NCI-H1694 treated with DMSO at 0.1 percent for 48 hours (cell line): ENCODE measurements at regions not wholly inside any gene's neighbourhood (a gene's known extent, or its start where the extent isn't known, plus 50 kb on each side); places are given as distances from the start of the nearest gene placed in this dataset.
A peak's percentile ranks its signal among the peaks of the same experiment; 100 is the strongest.
"Not testable (repeated sequence)": the region's sequence is repeated elsewhere in the genome, so short reads cannot be mapped to it uniquely, and the experiment has no call there.

Source experiments
- DNase-seq: peaks from one replicate; lab custom pipeline; 2025; lab: John Stamatoyannopoulos, UW

DNA sequence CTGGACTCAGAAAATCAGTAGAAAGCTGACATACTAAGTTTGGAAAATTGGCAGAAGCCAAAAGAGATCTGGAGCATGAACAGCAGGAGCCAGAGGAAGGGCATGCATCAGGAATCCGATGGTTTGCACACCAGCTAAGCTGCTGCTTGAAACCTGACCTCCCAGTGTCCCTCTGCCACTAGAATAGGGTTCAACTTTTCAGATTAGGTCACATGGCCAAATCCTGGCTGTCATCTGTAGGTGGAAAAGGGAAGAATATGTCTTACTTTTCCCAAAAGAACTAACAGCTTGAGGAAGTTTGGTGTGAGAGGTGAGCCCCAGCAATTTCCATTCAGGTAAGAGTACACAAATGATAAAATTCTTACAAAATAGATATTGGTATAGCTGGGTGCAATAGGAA is 732.6 kb downstream of the RERGL start:
- DNase-seq, result no peak

DNA sequence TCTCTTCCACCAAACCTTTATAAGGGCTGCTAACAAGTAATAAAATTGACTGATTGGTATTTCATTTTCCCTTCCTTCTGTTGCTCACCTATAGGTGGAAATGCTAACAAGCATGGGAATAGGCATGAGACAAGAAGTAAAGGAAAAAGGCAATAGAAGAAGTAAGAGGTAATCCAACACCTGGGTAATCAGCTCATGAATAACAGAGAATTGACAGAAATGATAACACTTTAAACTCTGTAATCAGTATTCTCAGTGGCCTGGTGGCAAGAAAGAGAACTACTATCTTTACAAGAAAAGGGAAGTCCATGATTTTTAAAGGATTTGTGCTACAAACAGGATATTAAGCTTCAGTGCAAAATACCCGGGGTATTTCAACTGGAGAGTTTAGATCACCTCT is 737.8 kb downstream of the RERGL start:
- no peak for DNase-seq

DNA sequence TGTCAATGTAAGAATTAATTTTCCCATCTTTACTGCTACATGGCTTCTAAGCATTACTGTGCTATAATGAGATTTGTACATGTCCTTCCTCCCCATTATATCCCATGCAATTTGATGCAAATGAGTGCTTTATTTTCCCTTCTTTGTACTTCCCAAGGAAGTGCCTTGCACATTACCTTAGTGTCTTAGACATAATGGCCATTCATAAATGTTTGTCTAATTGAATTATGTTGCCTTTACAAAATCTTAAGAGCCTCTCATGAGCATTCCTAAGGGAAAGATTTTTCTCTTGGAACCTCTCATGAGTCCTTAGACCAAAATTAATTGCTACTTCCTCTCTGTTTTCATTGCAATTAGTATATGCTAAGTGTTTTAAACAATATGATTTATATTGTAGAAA is 741.7 kb downstream of the RERGL start:
- no peak for DNase-seq

DNA sequence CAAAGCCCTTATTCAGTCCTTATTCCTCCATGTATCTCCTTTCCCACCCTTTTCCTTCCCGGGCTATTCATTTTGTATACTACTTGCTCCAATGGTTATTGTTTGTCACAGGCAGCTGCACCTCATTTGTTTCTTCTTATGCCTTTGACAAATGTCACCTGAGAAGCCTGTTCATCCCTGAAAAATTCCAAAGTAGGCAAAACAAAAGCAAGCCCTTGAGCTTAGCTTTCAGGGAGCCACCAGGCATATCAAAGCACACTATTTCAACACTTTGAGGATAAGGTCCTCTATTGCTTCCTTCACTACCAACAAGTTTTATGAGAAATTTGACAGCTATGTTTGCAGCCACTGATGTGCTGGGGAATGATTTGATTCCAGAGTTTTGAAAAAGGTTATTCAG is 738.7 kb upstream of the LMO3 start:
- DNase-seq, result no peak

DNA sequence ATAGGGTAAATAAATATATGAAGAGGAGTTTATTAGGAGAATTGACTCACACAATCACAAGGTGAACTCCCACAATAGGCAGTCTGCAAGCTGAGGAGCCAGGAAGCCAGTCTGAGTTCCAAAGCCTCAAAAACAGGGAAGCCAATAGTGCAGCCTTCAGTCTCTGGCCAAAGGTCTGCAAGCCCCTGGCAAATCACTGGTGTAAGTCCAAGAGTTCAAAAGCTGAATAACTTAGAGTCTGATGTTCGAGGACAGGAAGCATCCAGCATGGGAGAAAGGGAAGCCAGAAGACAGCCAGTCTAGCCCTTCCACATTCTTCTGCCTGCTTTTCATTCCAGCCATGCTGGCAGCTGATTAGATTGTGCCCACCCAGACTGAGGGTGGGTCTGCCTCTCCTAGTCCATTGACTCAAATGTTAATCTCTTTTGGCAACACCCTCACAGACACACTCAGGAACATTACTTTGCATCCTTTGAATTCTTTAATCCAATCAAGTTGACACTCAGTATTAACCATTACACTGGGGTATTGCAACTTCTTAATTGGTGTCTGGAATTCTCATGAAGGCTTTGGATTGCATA is 736.5 kb upstream of the LMO3 start:
- DNase-seq, result no peak

DNA sequence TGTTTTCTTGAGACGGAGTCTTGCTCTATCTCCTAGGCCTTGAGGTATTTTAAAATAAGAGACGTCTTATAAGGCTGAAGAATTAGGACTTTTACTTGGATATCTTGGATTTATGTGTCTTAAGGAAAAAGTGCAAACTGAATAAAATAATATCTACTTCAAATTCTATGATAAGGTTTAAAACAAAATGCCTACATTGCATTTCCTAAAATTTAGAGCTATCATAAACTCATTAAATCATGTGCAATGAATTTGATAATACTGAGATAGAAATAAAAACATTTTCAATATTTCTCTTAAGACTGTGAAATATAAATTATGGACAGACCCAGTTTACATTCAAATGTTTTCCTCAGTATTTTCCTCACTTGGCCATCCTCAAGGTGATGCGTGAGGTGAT is 729.5 kb upstream of the LMO3 start:
- DNase-seq, result no peak

DNA sequence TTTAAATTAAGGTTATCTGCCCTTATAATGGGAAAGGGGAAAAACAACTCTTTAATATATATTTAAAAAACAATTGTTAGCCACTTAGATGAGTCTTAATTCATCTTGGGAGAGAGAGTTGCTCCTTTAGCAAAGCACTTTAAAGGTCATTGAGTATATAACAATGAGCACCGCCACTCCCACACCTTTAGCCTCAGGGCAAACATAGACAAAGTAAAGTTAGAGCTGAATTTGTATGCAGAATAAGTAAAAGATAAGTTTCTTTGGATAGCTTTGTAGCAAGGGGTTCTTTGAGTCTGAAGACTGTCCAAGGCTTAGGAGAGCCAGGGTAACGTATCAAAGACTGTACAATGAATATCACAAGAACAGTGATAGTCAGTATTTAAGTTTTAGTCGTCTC is 728.8 kb upstream of the LMO3 start:
- no peak for DNase-seq

DNA sequence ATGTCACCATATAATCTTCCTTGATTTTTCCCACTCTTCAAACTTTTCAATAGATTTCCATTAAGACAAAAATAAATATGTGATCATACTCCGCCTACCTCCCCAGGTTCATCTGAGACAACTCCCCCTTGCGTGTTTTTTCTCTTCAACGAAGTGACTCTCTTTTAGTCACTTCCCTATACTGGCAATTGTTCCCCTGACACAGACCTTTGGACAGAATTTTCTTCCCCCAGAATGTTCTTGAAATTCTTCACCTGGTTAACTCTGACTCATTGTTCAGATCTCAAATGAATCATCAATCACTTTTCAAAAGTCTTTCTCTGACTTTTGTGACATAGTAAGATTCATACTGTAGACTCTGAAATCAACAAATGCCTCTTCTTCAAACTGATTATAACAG is 727.3 kb upstream of the LMO3 start:
- DNase-seq, result no peak

DNA sequence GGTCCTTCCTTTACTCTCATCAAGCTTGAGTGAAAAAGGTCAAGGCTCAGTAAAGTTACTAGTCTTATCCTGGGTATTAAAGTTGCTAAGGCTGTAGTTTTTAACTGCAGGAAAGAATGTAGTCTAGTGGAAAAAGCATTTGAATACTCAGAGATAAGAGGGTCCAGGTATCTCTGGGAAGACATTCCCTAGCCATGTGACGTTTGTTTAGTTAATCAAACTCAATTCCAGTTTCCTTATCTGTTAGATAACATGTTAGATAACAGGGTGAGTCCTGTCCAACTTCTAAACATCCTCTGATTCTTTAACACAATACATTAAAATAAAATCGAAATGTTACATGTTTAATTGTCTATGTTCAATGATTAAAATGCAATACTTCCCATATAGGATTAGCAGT is 720.7 kb upstream of the LMO3 start:
- DNase-seq, result no peak

DNA sequence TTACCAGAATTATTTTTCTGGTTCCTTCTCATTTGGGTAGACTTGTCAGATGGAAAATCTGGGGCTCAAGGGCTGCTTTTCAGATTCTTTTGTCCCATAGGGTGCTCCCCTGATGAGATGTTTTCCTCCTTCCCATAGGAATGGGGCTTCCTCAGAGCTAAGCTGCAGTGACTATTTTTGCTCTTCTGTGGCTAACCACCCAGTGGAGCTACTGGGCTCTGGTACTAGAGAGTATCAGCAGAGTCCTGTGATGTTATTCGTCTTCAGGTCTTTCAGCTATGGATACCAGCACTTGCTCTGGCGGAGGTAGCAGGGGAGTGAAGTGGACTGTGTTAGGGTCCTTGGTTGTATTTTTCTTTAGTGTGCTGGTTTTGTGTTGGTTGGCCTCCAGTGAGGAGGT is 716.1 kb upstream of the LMO3 start:
- no peak for DNase-seq

DNA sequence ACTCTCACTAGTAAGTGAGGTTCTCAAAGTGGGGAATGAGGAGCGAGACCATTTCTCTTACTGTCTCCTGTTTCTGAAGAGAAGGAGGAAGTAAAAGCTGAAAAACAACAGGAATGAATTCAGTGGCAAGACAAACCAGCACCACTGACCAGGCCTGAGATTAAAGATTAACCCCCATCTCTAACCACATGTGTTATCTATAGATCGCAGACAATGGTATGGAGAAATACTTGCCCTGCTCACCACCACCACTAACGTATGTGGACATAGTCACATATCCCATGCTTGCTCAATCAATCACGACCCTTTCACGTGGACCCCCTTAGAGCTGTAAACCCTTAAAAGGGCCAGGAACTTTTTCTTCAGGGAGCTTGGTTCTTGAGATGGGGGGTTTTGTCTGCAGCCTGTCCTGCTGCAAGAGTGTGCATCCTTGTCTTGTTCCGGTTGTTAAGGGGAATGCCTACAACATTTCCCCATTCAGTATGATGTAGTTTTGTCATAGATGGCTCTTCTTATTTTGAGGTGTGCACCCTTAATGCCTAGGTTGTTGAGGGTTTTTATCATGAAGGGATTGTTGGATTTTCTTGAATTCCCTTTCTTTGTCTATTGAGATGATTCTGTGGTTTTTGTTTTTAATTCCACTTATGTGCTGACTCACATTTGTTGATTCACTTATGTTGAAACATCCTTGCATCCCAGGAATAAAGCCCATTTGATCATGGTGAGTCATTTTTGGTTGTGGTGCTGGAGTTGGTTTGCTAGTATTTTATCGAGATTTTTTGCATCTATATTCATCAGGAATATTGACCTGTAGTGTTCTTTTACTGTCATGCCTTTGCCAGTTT is 698.8 kb upstream of the LMO3 start:
- no peak for DNase-seq

DNA sequence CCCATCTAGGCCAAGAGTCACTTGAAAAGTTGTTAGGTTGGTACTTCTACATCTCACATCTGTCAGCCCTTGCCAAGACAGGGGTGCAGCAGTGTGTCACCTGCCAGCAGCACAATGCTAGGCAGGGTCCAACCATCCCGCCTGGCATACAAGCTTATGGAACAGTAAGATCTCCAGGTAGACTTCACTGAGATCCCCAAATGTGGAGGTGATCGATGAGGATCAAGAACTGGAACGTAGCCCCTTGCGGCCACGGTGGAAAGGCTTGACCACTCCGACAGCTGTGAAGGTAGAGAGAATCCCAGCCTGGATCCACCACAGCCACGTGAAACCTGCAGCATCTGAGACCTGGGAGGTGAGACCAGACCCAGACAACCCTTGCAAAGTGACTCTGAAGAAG is 696.0 kb upstream of the LMO3 start:
- DNase-seq, result no peak

DNA sequence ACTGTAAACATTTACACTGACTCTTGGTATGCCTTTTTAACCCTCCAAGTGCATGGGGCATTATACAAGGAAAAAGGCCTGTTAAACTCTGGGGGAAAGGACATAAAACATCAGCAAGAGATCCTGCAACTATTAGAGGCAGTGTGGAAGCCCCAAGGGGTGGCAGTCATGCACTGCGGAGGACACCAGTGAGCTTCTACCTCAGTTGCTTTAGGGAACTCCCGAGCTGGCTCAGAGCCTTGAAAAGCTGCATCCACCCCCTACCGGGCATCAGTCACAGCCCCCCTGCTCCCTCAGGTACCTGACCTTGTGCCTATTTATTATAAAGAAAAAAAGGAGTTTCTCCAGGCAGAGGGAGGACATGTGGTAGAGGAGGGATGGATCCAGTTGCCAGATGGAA is 695.6 kb upstream of the LMO3 start:
- no peak for DNase-seq

DNA sequence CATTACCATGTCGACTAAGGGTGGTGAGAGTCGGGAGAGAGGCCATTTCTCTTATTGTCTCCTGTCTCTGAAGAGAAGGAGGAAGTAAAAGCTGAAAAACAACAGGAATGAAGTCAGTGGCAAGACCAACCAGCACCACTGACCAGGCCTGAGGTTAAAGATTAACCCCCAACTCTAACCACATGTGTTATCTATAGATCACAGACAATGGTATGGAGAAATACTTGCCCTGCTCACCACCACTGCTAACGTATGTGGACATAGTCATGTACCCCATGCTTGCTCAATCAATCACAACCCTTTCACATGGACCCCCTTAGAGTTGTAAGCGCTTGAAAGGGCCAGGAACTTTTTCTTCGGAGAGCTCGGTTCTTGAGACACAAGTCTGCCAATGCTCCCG is 690.9 kb upstream of the LMO3 start:
- DNase-seq, result no peak

DNA sequence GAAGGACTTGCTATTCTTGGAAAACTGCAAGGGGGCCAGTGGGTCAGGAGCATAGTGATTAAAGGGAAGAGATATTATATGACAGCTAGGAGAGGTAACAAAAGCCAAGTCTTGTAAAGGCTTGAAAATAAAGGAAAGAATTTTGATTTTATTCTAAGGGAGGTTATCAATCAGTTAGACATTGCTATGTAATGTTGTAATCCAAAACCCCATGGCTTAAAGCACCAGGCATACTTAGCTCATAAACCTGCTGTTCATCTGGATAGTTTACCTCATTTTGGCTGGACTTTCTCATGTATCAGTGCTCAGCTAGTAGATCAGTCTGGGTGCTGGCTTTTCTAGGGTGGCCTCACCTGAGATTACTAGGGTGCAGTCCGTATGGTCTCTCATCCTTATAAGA is 680.9 kb upstream of the LMO3 start:
- no peak for DNase-seq

DNA sequence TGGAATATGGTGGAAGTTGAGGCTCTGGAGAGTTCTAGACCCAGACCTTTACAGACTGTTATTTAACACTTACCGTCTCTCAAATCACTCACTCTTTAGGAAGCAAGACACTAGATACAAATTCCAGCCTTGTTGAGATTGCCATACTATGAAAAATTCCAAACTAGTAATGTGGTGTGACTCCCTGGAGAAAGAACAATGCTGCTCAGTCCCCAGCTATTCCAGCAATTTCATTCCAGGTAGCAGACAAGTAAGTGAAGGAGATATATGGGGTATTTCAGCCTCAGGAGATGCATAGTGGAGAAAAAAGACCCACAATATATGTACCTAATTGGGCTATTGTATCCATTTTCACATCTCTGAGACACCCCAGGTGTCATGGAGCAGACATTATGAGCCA is 678.9 kb upstream of the LMO3 start:
- DNase-seq, result no peak

DNA sequence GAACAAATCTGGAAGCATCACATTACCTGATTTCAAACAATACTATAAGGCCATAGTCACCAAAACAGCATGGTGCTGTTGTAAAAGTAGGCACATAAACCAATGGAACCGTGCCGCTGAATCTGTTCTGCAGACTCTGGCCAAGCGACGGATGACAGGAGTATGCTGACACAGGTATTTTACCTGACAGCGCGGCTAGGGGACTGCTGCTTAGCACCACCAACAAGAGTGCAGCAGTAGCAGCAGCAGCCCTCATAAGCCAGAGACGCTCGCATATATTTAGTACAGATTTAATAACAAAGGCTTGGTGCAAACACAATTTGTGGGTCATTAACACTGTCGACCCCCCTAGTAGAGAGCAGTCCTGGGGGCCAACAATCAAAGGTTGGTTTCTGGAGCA is 677.6 kb upstream of the LMO3 start:
- DNase-seq, result no peak

DNA sequence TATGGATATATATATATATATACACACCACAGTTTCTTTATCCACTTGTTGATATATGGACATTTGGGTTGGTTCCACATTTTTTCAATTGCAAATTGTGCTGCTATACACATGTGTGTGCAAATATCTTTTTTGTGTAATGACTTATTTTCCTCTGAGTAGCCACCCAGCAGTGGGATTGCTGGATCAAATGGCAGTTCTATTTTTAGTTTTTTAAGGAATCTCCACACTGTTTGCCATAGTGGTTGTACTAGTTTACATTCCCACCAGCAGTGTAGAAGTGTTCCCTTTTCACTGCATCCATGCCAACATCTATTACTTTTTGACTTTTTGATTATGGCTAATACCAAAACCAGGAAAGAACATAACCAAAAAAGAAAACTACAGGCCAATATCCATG is 676.2 kb upstream of the LMO3 start:
- DNase-seq, result not testable (repeated sequence)

DNA sequence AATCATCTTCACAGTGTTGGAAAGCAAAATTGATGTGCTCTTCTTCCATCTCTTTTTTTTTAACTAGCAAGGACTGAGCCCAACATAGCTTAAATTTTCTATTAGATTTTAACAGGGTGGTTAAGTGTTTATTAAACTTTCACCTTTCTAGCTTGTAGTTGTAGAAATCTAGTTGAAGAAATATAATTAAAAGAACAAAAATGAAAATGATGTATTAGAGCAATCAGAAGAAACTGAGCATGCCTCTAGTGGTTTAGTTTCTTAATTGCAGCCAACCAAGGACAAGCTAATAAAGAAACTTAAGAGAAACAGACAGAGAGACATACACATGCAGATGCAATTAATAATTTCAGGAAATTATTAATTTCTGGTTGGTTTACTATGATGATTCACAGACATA is 673.0 kb upstream of the LMO3 start:
- peak; percentile 5 for DNase-seq

DNA sequence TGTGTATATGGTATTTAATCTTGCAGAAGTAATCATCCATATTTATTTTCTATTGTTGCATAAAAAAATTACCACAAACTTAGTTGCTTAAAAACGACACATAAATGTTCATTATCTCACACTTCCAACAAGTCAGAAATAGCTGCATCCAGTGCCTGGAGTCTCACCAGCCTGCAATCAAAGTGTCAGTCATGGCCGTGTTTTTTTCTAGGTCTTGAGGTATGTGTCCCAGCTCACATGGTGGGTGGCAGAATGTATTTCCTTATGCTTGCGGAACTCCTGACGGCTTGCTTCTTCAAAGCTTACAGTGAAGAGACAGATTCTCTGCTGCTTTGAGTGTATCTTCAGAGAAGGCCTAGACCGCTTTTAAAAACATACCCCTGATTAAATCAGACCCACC is 670.2 kb upstream of the LMO3 start:
- no peak for DNase-seq

DNA sequence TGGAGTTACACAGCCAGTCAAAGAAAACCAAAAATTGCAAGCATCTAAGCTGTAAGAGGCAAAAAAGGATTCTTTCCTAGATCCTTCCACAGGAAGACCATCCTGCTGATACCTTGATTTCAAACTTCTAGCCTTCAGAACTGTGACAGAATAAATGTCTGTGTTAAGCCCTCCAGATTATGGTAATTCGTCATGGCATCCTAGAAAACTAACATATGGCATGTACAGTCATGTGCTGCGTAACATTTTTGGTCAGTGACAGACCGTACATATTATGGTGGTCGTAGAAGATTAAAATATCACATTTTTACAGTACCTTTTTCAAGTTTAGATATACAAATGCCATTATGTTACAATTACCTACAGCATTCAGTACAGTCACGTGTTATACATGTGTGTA is 660.9 kb upstream of the LMO3 start:
- no peak for DNase-seq

DNA sequence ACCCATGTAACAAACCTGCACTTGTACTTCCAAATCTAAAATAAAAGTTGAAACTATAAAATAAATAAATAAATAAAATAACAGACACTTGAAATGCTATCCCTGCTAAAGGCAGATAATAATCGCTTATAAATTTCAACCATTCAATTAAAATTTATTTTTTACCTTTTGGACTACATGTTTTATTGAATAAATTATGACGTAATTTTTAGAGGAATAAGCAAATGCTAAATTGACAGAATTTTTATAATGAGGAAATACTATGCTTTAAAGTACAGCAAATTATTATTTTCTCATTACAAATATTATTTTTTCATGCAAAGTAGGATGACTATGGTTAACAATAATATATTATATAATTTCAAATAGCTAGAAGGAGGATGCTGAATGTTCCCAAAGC is 658.6 kb upstream of the LMO3 start:
- no peak for DNase-seq

DNA sequence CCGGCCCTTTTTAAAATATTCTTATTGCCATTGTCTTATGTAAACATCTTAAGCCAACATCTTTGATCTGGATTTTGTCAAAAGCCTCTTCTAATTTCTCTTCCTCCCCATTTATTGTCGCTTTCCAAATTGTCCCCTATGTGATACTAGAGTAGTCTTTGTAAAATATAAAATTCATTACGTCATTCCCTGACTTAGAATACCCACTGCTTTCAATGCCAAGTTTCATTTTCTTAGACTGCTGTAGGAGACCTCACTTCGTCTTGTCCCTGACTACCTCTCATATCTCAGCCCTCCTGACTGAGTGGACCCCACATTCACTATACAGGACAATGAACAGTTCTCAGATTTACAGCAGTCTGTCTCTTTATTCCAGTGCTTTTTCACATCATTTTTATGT is 633.9 kb upstream of the LMO3 start:
- no peak for DNase-seq

DNA sequence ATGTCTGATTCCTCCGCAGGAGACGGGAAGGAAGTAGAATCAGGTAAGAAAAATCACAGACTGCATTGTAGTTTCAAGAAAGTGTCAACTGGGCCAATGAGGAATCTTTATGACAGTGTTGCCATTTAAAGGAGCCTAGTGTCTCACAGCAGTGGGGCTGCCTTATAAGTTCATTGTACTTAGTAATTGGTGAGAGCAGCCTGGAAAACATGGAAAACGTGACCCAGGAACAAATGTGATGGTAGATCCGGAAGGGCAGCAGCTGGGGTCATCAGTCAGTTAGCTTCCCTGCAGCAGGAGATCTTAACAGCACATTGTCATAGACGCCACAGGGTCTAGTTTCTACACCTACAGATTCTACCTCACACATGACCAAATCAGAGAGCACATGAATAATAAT is 630.0 kb upstream of the LMO3 start:
- no peak for DNase-seq
